Endothelial cell of umbilical vein (primary cell): ENCODE measurements at regions not wholly inside any gene's neighbourhood (a gene's known extent, or its start where the extent isn't known, plus 50 kb on each side); places are given as distances from the start of the nearest gene placed in this dataset.

Experiments used
- BruUV-seq: library from RNA; stranded (reverse); fragments of 400-500 nt; replicated peaks from 2 replicates; lab custom pipeline; 2021; lab: Mats Ljungman, UMichigan
- CTCF ChIA-PET: fragments of 300-600, 350-600 bp; sonication (Branson Sonifier 250); formaldehyde crosslinking; loops from one replicate; lab custom pipeline; 2021; ENCODE audit warnings: antibody characterized with exemption, inconsistent platforms; lab: Charles Lee
- POLR2A ChIA-PET: fragments of 300-600, 350-600 bp; sonication (Branson Sonifier 250); formaldehyde crosslinking; loops from one replicate; lab custom pipeline; 2021; ENCODE audit warnings: antibody characterized with exemption, inconsistent platforms; lab: Charles Lee
- DNase-seq: peaks from one replicate; pipeline ENCODE4 v3.0.0-alpha.2; 2011; ENCODE audit warnings: low read depth, low spot score
- FAIRE-seq: peaks from 2 replicates; lab custom pipeline; 2011; peaks lifted over from hg19 to GRCh38; lab: Jason Lieb, UNC
- H2AFZ ChIP-seq: 2 replicates; pipeline ENCODE4 v1.6.0; 2012; ENCODE audit warnings: low read depth, low read length, control low read depth, inconsistent platforms
- H3K27ac ChIP-seq: 2 replicates; pipeline ENCODE4 v1.5.1; 2011; ENCODE audit warnings: low read depth, mild to moderate bottlenecking, control low read depth, low read length, moderate library complexity; ENCODE audit not compliant: insufficient read depth
- H3K27me3 ChIP-seq, 2 experiments: 2 replicates each; pipeline versions ENCODE4 v1.6.0 to v1.6.1; 2011; ENCODE audit warnings: low read length in 2 of 2, mixed read lengths in 1 of 2; ENCODE audit not compliant: control insufficient read depth in 2 of 2, insufficient read depth in 2 of 2
- H3K36me3 ChIP-seq, 2 experiments: 2 replicates in 1 of 2; 3 replicates in 1 of 2; pipeline ENCODE4 v1.5.1; 2011; ENCODE audit warnings: low read length in 2 of 2, mild to moderate bottlenecking in 1 of 2, moderate library complexity in 1 of 2; ENCODE audit not compliant: control insufficient read depth in 2 of 2, insufficient read depth in 2 of 2; ENCODE audit errors: extremely low read depth in 1 of 2
- H3K4me1 ChIP-seq: 3 replicates; pipeline ENCODE4 v1.5.1; 2011; ENCODE audit warnings: mild to moderate bottlenecking, low read length; ENCODE audit not compliant: control insufficient read depth, insufficient read depth; ENCODE audit errors: extremely low read depth
- H3K4me2 ChIP-seq: 2 replicates; pipeline ENCODE4 v1.6.1; 2011; ENCODE audit warnings: low read length, control low read depth, mixed read lengths; ENCODE audit not compliant: insufficient read depth
- H3K4me3 ChIP-seq, 3 experiments: fragments of 200-600 bp in 1 of 3; sonication (generic), shearing (Covaris generic) in 1 of 3; replicated peaks in 1 of 3; 2 replicates each; pipeline ENCODE4 v1.5.1; 2011 to 2016; ENCODE audit warnings: control low read depth in 3 of 3, low read length in 3 of 3, mild to moderate bottlenecking in 2 of 3, inconsistent platforms in 1 of 3, low read depth in 1 of 3, moderate library complexity in 1 of 3; ENCODE audit not compliant: insufficient read depth in 1 of 3
- H3K79me2 ChIP-seq: 2 replicates; pipeline ENCODE4 v1.6.0; 2012; ENCODE audit warnings: low read length, inconsistent platforms; ENCODE audit not compliant: control insufficient read depth, insufficient read depth
- H3K9ac ChIP-seq: replicated peaks from 2 replicates; pipeline ENCODE3; 2011; ENCODE audit warnings: low read length, control low read depth; ENCODE audit not compliant: insufficient read depth; ENCODE audit errors: extremely low read depth
- H3K9me1 ChIP-seq: replicated peaks from 3 replicates; pipeline ENCODE4 v1.6.0; 2011; ENCODE audit warnings: mild to moderate bottlenecking, low read length; ENCODE audit not compliant: control insufficient read depth, insufficient read depth; ENCODE audit errors: extremely low read depth
- H3K9me3 ChIP-seq: replicated peaks from 2 replicates; pipeline ENCODE4 v1.5.1; 2012; ENCODE audit warnings: low read length, inconsistent platforms; ENCODE audit not compliant: control insufficient read depth, insufficient read depth
- H4K20me1 ChIP-seq: replicated peaks from 2 replicates; pipeline ENCODE3; 2011; ENCODE audit warnings: mild to moderate bottlenecking, low read length; ENCODE audit not compliant: control insufficient read depth, insufficient read depth; ENCODE audit errors: extremely low read depth
- EZH2 ChIP-seq: IDR thresholded peaks from 2 replicates; pipeline ENCODE4 v1.6.1; 2012; ENCODE audit warnings: borderline replicate concordance, low read depth, mild to moderate bottlenecking, moderate library complexity, low read length, inconsistent platforms; ENCODE audit not compliant: severe bottlenecking
- GATA2 ChIP-seq: IDR thresholded peaks from 2 replicates; pipeline ENCODE4 v1.7.0; 2011; ENCODE audit warnings: low read depth, mild to moderate bottlenecking, moderate library complexity, mixed read lengths, low read length; ENCODE audit not compliant: insufficient read length, insufficient read depth
- JUN ChIP-seq: IDR thresholded peaks from 2 replicates; pipeline ENCODE4 v1.6.1; 2011; ENCODE audit warnings: borderline replicate concordance, low read depth; ENCODE audit not compliant: insufficient read length, insufficient read depth
- MAX ChIP-seq: IDR thresholded peaks from 2 replicates; pipeline ENCODE4 v1.6.1; 2011; ENCODE audit not compliant: insufficient read depth, insufficient read length
- MYC ChIP-seq: IDR thresholded peaks from one replicate; pipeline ENCODE4 v1.6.1; 2011; ENCODE audit warnings: mild to moderate bottlenecking, low read depth, low read length
- POLR2A ChIP-seq: IDR thresholded peaks from 2 replicates; pipeline ENCODE4 v1.6.1; 2012; ENCODE audit warnings: low read depth, mild to moderate bottlenecking, control low read depth, low read length
- POLR2AphosphoS5 ChIP-seq: IDR thresholded peaks from 2 replicates; pipeline ENCODE4 v1.6.1; 2012; ENCODE audit warnings: low read depth, mild to moderate bottlenecking, control low read depth, low read length, moderate library complexity; ENCODE audit not compliant: insufficient read depth
- dilution Hi-C: fragments of 300-500 bp; cut with MboI; formaldehyde crosslinking; loops from one replicate; pipeline ENCODE4 v1.15.0; 2019; ENCODE audit warnings: low sequenced_read_pairs; ENCODE audit not compliant: extremely low pct_ligation_motif_present
- intact Hi-C: fragments of 100-400 bp; cut with micrococcal nuclease; formaldehyde crosslinking; loops from one replicate; pipeline ENCODE4 v1.10.0; 2022
- TF ChIP-seq, protein P1 (sequence below), 2 donors: IDR thresholded peaks; 1 replicate in 1 of 2; 2 replicates in 1 of 2; pipeline ENCODE4 v1.5.1; 2011; ENCODE audit warnings: low read length in 2 of 2, mild to moderate bottlenecking in 2 of 2, moderate library complexity in 2 of 2, control low read depth in 1 of 2, inconsistent platforms in 1 of 2, low read depth in 1 of 2; ENCODE audit not compliant: insufficient read depth in 1 of 2; ENCODE audit errors: extremely low read depth in 1 of 2

GRCh38 chr7:84678841-84679240 lies 484.3 kb upstream of the SEMA3A start:
- BruUV-seq = no TSS peak
- ChIA-PET CTCF (interaction anchor here (2.1 kb wide), 2 partner anchors 9 to 27 kb away, joined by 5 to 10 read pairs; no protein-coding TSS in a partner anchor), POLR2A (no interaction called here)
- Histone ChIP-seq H3K4me3 (no peak overlapping the region), H3K9me1 (no peaks in the 10 kb centered on the region), H3K27me3 (no peaks in the 10 kb centered on the region), H3K27ac (no peak overlapping the region), H3K9me3 (no peaks in the 10 kb centered on the region), H4K20me1 (no peaks in the 10 kb centered on the region), H3K4me1 (peaks cover 20% of the 10 kb centered on the region), H3K4me2 (no peak overlapping the region), H3K79me2 (no peaks in the 10 kb centered on the region), H2AFZ (no peak overlapping the region), H3K9ac (no peak overlapping the region), H3K36me3 (no peaks in the 10 kb centered on the region)
- FAIRE-seq (no peak), DNase-seq (no peak)
- TF ChIP-seq EZH2 = no peak
- no peak for TF ChIP-seq GATA2
- TF ChIP-seq MAX = no peak
- TF ChIP-seq MYC = no peak
- no peak for TF ChIP-seq POLR2AphosphoS5
- no peak for TF ChIP-seq JUN
- TF ChIP-seq, protein P1, sequence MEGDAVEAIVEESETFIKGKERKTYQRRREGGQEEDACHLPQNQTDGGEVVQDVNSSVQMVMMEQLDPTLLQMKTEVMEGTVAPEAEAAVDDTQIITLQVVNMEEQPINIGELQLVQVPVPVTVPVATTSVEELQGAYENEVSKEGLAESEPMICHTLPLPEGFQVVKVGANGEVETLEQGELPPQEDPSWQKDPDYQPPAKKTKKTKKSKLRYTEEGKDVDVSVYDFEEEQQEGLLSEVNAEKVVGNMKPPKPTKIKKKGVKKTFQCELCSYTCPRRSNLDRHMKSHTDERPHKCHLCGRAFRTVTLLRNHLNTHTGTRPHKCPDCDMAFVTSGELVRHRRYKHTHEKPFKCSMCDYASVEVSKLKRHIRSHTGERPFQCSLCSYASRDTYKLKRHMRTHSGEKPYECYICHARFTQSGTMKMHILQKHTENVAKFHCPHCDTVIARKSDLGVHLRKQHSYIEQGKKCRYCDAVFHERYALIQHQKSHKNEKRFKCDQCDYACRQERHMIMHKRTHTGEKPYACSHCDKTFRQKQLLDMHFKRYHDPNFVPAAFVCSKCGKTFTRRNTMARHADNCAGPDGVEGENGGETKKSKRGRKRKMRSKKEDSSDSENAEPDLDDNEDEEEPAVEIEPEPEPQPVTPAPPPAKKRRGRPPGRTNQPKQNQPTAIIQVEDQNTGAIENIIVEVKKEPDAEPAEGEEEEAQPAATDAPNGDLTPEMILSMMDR (IDR thresholded peaks at IDR 0.05; ENCODE audit: extremely low read depth in 1 of 2, insufficient read depth in 1 of 2, low read depth in 1 of 2, low read length in 2 of 2) = no peak
- TF ChIP-seq POLR2A = no peak
- intact Hi-C loops (loop anchor here (10.0 kb wide), 1 partner anchor 444 kb away; no protein-coding TSS in a partner anchor), dilution Hi-C loops (no loop called here)
